Muscle of leg (tissue), 3 donors: ENCODE measurements at regions not wholly inside any gene's neighbourhood (a gene's known extent, or its start where the extent isn't known, plus 50 kb on each side); places are given as distances from the start of the nearest gene placed in this dataset.
"Not testable (repeated sequence)": the region's sequence is repeated elsewhere in the genome, so short reads cannot be mapped to it uniquely, and the experiment has no call there.

Experiments used
- DNase-seq: peaks from one replicate; pipeline ENCODE4 v3.0.0; 2013
- H3K27ac ChIP-seq: one replicate; pipeline ENCODE4 v1.5.1; 2013; ENCODE audit warnings: mild to moderate bottlenecking, low read length, control low read depth
- H3K27me3 ChIP-seq: one replicate; pipeline ENCODE4 v1.6.1; 2013; ENCODE audit warnings: low read length; ENCODE audit not compliant: control insufficient read depth, insufficient read depth
- H3K36me3 ChIP-seq: one replicate; pipeline ENCODE4 v1.6.1; 2013; ENCODE audit warnings: low read length; ENCODE audit not compliant: control insufficient read depth, insufficient read depth
- H3K4me1 ChIP-seq: one replicate; pipeline ENCODE4 v1.6.1; 2013; ENCODE audit warnings: low read length; ENCODE audit not compliant: control insufficient read depth, insufficient read depth
- H3K4me3 ChIP-seq: one replicate; pipeline ENCODE4 v1.5.1; 2013; ENCODE audit warnings: low read length, control low read depth
- H3K9me3 ChIP-seq: replicated peaks from 2 replicates; pipeline ENCODE4 v1.6.1; 2013; ENCODE audit warnings: low read depth, low read length; ENCODE audit not compliant: control insufficient read depth
- WGBS: methylation state at CpG from one replicate; pipeline ENCODE4 v1.1.5; 2013; ENCODE audit warnings: missing lambda C conversion rate; ENCODE audit not compliant: insufficient coverage; 5-methylcytosine and 5-hydroxymethylcytosine counted together

DNA sequence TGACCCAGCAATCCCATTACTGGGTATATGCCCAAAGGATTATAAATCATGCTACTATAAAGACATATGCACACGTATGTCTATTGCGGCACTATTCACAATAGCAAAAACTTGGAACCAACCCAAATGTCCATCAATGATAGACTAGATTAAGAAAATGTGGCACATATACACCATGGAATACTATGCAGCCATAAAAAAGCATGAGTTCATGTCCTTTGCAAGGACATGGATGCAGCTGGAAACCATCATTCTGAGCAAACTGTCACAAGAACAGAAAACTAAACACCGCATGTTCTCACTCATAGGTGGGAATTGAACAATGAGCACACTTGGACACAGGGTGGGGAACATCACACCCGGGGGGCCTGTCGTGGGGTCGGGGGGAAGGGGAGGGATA is 80.1 kb upstream of the TMEM170B start:
- H3K27ac ChIP-seq, H3K9me3 ChIP-seq, H3K4me3 ChIP-seq, H3K36me3 ChIP-seq, DNase-seq, H3K27me3 ChIP-seq, H3K4me1 ChIP-seq: not testable (repeated sequence)
- WGBS, result no CpG with 5 or more reads among the region's 6 CpGs

- not testable (repeated sequence) for H3K36me3 ChIP-seq, DNase-seq, H3K27me3 ChIP-seq, H3K9me3 ChIP-seq, H3K4me3 ChIP-seq, H3K4me1 ChIP-seq, H3K27ac ChIP-seq
- WGBS, result 75% methylated on average over 7 of the region's 8 CpGs
Measured at GRCh38 chr6:11452106-11452505, 85.4 kb upstream of the TMEM170B start.

- 71% methylated on average over 2 of the region's 2 CpGs for WGBS
- Histone ChIP-seq H3K27ac (no peak overlapping the region), H3K9me3 (no peaks in the 10 kb centered on the region), H3K4me1 (no peaks in the 10 kb centered on the region), H3K4me3 (no peak overlapping the region), H3K36me3 (no peaks in the 10 kb centered on the region), H3K27me3 (no peaks in the 10 kb centered on the region)
- DNase-seq, result no peak
Measured at GRCh38 chr6:11450037-11450436, 87.5 kb upstream of the TMEM170B start.

- WGBS, result no CpG with 5 or more reads among the region's 2 CpGs
- H3K4me3 ChIP-seq, result no peak overlapping the region
- DNase-seq, result no peak
- no peaks in the 10 kb centered on the region for H3K9me3 ChIP-seq
- no peaks in the 10 kb centered on the region for H3K27me3 ChIP-seq
- H3K36me3 ChIP-seq, result no peaks in the 10 kb centered on the region
- no peak overlapping the region for H3K27ac ChIP-seq
- no peaks in the 10 kb centered on the region for H3K4me1 ChIP-seq
Measured at GRCh38 chr6:11449408-11449807, 88.1 kb upstream of the TMEM170B start.

DNA sequence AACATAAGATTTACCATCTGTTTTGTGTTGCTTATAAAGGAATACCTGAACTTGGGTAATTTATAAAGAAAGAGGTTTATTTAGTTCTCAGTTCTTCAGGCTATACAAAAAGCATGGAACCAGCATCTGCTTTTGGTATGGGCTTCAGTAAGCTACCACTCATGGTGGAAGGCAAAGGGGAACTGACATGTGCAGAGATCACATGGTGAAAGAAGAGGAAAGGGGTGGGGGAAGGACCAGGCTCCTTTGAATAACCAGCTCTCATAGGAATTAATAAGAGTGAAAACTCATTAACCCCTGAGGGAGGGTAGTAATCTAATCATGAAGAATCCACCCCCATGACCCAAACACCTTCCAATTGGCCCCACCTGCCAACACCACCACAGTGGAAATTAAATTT is 89.5 kb upstream of the TMEM170B start:
- Histone ChIP-seq H3K4me3 (no peak overlapping the region), H3K27me3 (no peaks in the 10 kb centered on the region), H3K9me3 (no peaks in the 10 kb centered on the region), H3K36me3 (no peaks in the 10 kb centered on the region), H3K4me1 (no peaks in the 10 kb centered on the region), H3K27ac (no peak overlapping the region)
- DNase-seq, result no peak

DNA sequence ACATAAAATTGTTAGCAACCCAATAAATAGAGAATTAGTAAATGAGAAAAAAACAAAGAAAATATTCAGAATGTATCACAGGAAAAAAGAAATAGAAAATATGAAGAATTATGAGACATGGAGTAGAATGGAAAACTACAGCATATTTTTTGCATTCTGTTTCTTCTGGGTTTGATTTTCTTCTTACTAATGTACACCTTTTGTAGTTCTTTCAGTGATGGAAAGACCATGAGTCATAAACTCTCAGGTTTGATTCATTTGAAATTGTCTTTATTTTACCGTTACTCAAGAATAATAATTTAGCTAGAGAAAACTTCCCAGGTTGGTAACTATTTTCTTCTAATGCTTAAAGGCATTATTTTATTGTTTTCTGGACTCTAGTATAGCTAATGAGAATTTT is 90.3 kb upstream of the TMEM170B start:
- no peaks in the 10 kb centered on the region for H3K4me1 ChIP-seq
- no peak overlapping the region for H3K4me3 ChIP-seq
- no peaks in the 10 kb centered on the region for H3K27me3 ChIP-seq
- no CpG with 5 or more reads among the region's 1 CpG for WGBS
- DNase-seq, result no peak
- no peak overlapping the region for H3K27ac ChIP-seq
- no peaks in the 10 kb centered on the region for H3K9me3 ChIP-seq
- no peaks in the 10 kb centered on the region for H3K36me3 ChIP-seq

DNA sequence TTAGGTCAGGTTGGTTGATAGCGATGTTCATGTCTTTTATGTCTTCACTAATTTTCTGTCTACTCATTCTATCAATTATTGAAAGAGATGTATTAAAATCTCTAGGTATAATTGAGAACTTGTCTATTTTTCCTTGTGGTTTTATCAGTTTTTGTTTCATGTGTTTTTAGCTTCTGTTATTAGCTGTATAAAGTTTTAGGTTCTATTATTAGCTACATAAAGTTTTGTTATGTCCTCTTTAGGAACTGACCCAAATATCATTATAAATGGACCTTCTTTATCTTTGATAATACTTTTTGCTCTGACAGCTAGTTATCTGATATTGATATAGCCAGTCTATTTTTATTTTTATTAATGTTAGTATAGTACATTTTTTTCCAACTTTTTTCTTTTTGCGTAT is 92.4 kb upstream of the TMEM170B start:
- H3K4me1 ChIP-seq, result no peaks in the 10 kb centered on the region
- no peak for DNase-seq
- no CpG with 5 or more reads among the region's 2 CpGs for WGBS
- no peak overlapping the region for H3K27ac ChIP-seq
- no peaks in the 10 kb centered on the region for H3K27me3 ChIP-seq
- no peaks in the 10 kb centered on the region for H3K36me3 ChIP-seq
- no peak overlapping the region for H3K4me3 ChIP-seq
- no peaks in the 10 kb centered on the region for H3K9me3 ChIP-seq

DNA sequence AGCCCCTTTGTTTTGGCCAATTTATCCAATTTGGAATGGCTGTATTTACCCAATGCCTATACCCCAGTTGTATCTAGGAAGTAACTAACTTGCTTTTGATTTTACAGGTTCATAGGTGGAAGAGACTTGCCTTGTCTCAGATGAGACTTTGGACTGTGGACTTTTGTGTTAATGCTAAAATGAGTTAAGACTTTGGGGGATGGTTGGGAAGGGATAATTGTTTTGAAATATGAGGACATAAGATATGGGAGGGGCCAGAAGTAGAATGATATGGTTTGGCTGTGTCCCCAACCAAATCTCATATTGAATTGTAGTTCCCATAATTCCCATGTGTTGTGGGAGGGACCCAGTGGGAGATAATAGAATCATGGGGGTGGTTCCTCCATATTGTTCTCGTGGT is 94.4 kb upstream of the TMEM170B start:
- not testable (repeated sequence) for DNase-seq, H3K4me1 ChIP-seq, H3K27ac ChIP-seq, H3K9me3 ChIP-seq, H3K4me3 ChIP-seq, H3K36me3 ChIP-seq, H3K27me3 ChIP-seq
- 100% methylated on average over 1 of the region's 1 CpG for WGBS

- Histone ChIP-seq H3K36me3 (no peaks in the 10 kb centered on the region), H3K27ac (no peak overlapping the region), H3K4me1 (no peaks in the 10 kb centered on the region), H3K4me3 (no peak overlapping the region), H3K9me3 (no peaks in the 10 kb centered on the region), H3K27me3 (no peaks in the 10 kb centered on the region)
- no peak for DNase-seq
- WGBS, result 72% methylated on average over 2 of the region's 2 CpGs
Measured at GRCh38 chr6:11442495-11442894, 95.1 kb upstream of the TMEM170B start.

- H3K27me3 ChIP-seq, result no peaks in the 10 kb centered on the region
- H3K4me3 ChIP-seq, result no peak overlapping the region
- H3K36me3 ChIP-seq, result no peaks in the 10 kb centered on the region
- H3K9me3 ChIP-seq, result no peaks in the 10 kb centered on the region
- no peak overlapping the region for H3K27ac ChIP-seq
- no peak for DNase-seq
- no peaks in the 10 kb centered on the region for H3K4me1 ChIP-seq
- no CpG with 5 or more reads among the region's 2 CpGs for WGBS
Measured at GRCh38 chr6:11439876-11440275, 97.7 kb upstream of the TMEM170B start.

GRCh38 chr6:11439017-11439420 is 98.5 kb upstream of the TMEM170B start:
- WGBS, result 80% methylated on average over 1 of the region's 2 CpGs

More at GRCh38 chr6:11439017-11439420, 98.5 kb upstream of the TMEM170B start:
- Histone ChIP-seq H3K36me3 (no peaks in the 10 kb centered on the region), H3K4me3 (no peak overlapping the region), H3K4me1 (no peaks in the 10 kb centered on the region), H3K27me3 (no peaks in the 10 kb centered on the region), H3K27ac (peak overlapping the region; percentile 79), H3K9me3 (no peaks in the 10 kb centered on the region)
- peak; percentile 73 for DNase-seq
